Activated CD8-positive, alpha-beta T cell treated with anti-CD3 and anti-CD28 coated beads for 36 hours (primary cell): ENCODE measurements at regions not wholly inside any gene's neighbourhood (a gene's known extent, or its start where the extent isn't known, plus 50 kb on each side); places are given as distances from the start of the nearest gene placed in this dataset.

Experiments used
- ATAC-seq: fragments of 200-7000 bp; cut with Tn5 transposase; one replicate; pipeline ENCODE4 v1.10.0; 2021; ENCODE audit warnings: mild to moderate bottlenecking, moderate library complexity
- CTCF ChIA-PET: fragments of 350-600 bp; sonication (Branson Sonifier 250); formaldehyde crosslinking; loops from one replicate; lab custom pipeline; 2021; ENCODE audit warnings: antibody characterized with exemption; lab: Charles Lee
- POLR2A ChIA-PET: fragments of 350-600 bp; sonication (Branson Sonifier 250); formaldehyde crosslinking; loops from one replicate; lab custom pipeline; 2021; ENCODE audit warnings: antibody characterized with exemption; lab: Charles Lee
- DNase-seq: peaks from one replicate; pipeline ENCODE4 v3.0.0-alpha.2; 2020
- H3K27ac Mint-ChIP-seq: one replicate; pipeline ENCODE4 v1.8.0; 2021; ENCODE audit warnings: mild to moderate bottlenecking, mixed read lengths
- H3K27me3 Mint-ChIP-seq: one replicate; pipeline ENCODE4 v1.8.0; 2021; ENCODE audit warnings: mixed read lengths
- H3K36me3 Mint-ChIP-seq: one replicate; pipeline ENCODE4 v1.8.0; 2021; ENCODE audit warnings: low read depth, mixed read lengths
- H3K4me1 Mint-ChIP-seq: one replicate; pipeline ENCODE4 v1.8.0; 2021; ENCODE audit warnings: low read depth, mixed read lengths
- H3K4me3 Mint-ChIP-seq: one replicate; pipeline ENCODE4 v1.8.0; 2021; ENCODE audit warnings: mild to moderate bottlenecking, moderate library complexity, mixed read lengths
- H3K9me3 Mint-ChIP-seq: one replicate; pipeline ENCODE4 v1.8.0; 2021; ENCODE audit warnings: mixed read lengths
- CTCF ChIP-seq: fragments of 200-600 bp; IDR thresholded peaks from one replicate; pipeline ENCODE4 v1.8.0; 2022; ENCODE audit warnings: antibody characterized with exemption, mild to moderate bottlenecking
- intact Hi-C: fragments of 100-400 bp; cut with micrococcal nuclease; formaldehyde crosslinking; loops from one replicate; pipeline ENCODE4 v1.10.0; 2022

DNA sequence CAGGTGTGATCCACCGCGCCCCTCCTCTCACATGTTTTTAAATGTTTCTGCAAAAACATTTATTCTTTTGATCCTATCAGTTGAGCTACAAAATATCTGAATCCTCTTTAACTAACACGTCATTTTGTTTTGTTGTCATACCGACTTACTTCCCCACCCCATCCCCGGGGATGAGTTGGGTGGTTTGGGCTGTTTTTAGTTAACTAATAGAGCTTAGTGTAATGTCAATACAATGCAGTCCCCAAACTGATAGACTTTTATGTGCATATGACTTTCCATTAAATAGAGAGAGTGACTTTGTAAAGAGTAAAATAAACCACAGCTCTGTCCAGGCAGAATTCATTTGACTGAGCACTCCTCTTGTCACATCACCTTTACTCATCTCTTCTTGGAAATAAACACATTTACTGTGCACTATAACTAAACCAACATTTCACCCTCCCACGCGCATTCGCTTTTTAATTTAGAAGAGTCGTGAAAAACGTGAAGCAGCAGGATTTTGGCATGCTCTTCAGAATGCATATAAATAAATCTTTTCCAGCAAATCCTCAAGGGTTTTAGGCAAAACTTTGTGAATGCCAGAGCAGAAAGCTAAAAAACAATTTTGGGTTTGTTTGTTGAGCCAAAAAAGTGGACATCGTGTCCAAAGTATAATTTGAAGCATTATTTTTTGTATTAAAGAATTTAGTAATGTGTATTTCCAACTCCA lies 187.4 kb upstream of the MGMT start:
- no peak for DNase-seq
- Mint-ChIP-seq H3K27me3 (peaks cover 15% of the 10 kb centered on the region), H3K9me3 (peaks cover 2% of the 10 kb centered on the region), H3K4me1 (peaks cover 7% of the 10 kb centered on the region), H3K27ac (no peak overlapping the region), H3K4me3 (no peak overlapping the region), H3K36me3 (peaks cover 1% of the 10 kb centered on the region)
- ATAC-seq: no peak
- POLR2A ChIA-PET: no interaction called here
- intact Hi-C loops: no loop called here
- CTCF ChIA-PET: no interaction called here
- no peak for TF ChIP-seq CTCF

DNA sequence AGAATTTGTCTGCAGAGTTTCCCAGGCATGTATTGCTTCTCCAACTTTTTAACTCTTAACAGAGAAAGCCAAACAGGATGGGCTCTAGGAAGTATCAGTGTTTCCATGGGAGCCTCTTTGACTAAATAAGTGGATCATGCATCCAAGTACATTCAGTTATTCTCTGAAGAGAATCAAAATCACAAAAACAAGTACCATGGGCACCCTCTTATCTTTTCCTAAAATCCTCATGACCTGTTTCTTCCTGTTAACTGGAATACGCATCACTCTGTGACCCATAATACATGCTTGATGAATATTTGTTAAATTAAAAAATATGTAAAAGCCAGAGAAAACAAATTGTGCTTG lies 186.9 kb upstream of the MGMT start:
- ATAC-seq: no peak
- Mint-ChIP-seq H3K4me3 (no peak overlapping the region), H3K36me3 (peaks cover 1% of the 10 kb centered on the region), H3K27ac (no peak overlapping the region), H3K4me1 (peaks cover 7% of the 10 kb centered on the region), H3K9me3 (peaks cover 2% of the 10 kb centered on the region), H3K27me3 (peaks cover 15% of the 10 kb centered on the region)
- no peak for TF ChIP-seq CTCF
- CTCF ChIA-PET: no interaction called here
- POLR2A ChIA-PET: interaction anchor here (0.5 kb wide), 1 partner anchor 9 kb away, joined by 3 read pairs; no protein-coding TSS in a partner anchor
- DNase-seq: no peak
- intact Hi-C loops: no loop called here

DNA sequence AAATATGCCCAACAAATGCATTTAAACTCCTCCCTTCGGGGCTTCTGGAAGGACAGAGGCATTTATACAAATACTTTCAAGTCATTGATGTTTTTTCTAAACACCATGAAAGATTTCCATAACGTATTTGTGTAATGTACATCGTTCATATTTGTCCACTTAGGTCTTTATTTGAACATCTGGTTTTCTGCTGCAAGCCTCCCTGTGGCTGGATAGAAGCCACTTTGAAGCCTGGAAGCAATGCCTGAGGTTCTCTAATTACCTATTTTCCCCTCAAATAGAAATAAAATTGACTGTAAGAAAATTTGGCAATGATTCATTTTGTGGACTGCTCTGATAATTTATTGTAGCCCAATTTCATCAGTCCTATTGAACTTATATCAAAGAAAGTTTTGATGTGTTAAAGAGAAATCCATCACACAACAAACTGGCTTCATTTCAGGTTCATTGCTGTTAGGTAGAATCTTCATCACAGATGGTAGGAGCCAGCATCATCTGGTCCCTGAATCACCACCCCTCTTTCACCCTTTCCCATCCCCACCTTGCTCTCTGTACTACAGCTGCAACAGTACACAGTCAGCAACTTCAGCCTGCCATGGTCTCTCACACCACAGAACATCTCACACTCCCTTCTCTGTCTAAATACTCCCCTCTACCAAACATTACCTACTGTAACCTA lies 186.0 kb upstream of the MGMT start:
- H3K36me3 Mint-ChIP-seq: peaks cover 1% of the 10 kb centered on the region
- ChIA-PET POLR2A (interaction anchor here (0.5 kb wide), 1 partner anchor 10 kb away, joined by 3 read pairs; no protein-coding TSS in a partner anchor), CTCF (no interaction called here)
- H3K4me3 Mint-ChIP-seq: no peak overlapping the region
- no peak for TF ChIP-seq CTCF
- peaks cover 15% of the 10 kb centered on the region for H3K27me3 Mint-ChIP-seq
- no peak for DNase-seq
- no peak overlapping the region for H3K27ac Mint-ChIP-seq
- no peak for ATAC-seq
- intact Hi-C loops: no loop called here
- peaks cover 2% of the 10 kb centered on the region for H3K4me1 Mint-ChIP-seq
- H3K9me3 Mint-ChIP-seq: peaks cover 2% of the 10 kb centered on the region

- DNase-seq (no peak), ATAC-seq (no peak)
- Mint-ChIP-seq H3K27ac (no peak overlapping the region), H3K9me3 (peaks cover 2% of the 10 kb centered on the region), H3K27me3 (peaks cover 7% of the 10 kb centered on the region), H3K4me1 (no peaks in the 10 kb centered on the region), H3K36me3 (peaks cover 1% of the 10 kb centered on the region), H3K4me3 (no peak overlapping the region)
- ChIA-PET POLR2A (no interaction called here), CTCF (no interaction called here)
- intact Hi-C loops: no loop called here
- no peak for TF ChIP-seq CTCF
Observed at GRCh38 chr10:129285459-129285858, 181.6 kb upstream of the MGMT start.

DNA sequence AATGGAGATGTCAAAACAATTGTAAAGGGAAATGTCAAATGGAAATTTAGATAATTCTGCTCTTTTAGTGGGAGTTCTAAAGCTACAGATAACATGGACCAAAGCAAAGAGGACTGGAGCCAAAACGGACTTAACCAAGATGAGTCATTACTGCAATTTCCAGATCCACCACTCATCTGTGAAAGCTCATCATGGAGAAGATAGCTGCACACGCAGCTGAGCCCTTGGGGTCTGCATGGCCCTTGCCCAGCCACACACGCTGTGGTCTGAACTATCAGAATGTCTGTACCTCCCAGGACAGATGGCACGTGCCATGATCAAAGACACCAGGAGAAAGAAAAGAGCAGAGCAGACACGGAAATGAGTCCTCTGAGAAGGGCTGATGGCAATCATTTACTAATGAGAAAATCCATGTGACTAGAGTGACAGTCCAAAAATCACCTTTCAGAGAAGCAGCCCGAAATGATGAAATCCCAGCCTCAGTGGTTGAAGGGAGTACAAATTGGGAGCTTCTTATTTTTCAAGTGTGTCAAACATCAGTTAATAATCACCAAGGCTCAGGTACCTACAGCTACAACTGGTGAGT lies 177.9 kb upstream of the MGMT start:
- no peak for DNase-seq
- no peak overlapping the region for H3K4me3 Mint-ChIP-seq
- no peak overlapping the region for H3K27ac Mint-ChIP-seq
- H3K4me1 Mint-ChIP-seq: no peaks in the 10 kb centered on the region
- H3K9me3 Mint-ChIP-seq: no peaks in the 10 kb centered on the region
- no peak for ATAC-seq
- H3K27me3 Mint-ChIP-seq: peaks cover 5% of the 10 kb centered on the region
- intact Hi-C loops: no loop called here
- no peak for TF ChIP-seq CTCF
- ChIA-PET POLR2A (no interaction called here), CTCF (no interaction called here)
- no peaks in the 10 kb centered on the region for H3K36me3 Mint-ChIP-seq
